ENCODE measurements at regions not wholly inside any gene's neighbourhood (a gene's known extent, or its start where the extent isn't known, plus 50 kb on each side); places are given as distances from the start of the nearest gene placed in this dataset.

- no peak for DNase-seq (ENCODE audit: low spot score)
- no peaks in the 10 kb centered on the region for H3K79me2 ChIP-seq
- H3K9me3 ChIP-seq (ENCODE audit: low read depth) = no peaks in the 10 kb centered on the region
- WGBS (ENCODE audit: low lambda C conversion rate, missing lambda C conversion rate) = 55% methylated on average over 1 of the region's 1 CpG
- no peak overlapping the region for H3K4me2 ChIP-seq
- no peaks in the 10 kb centered on the region for H4K20me1 ChIP-seq (ENCODE audit: insufficient read depth, poor library complexity, severe bottlenecking)
- H3K36me3 ChIP-seq (replicated peaks; ENCODE audit: insufficient read depth, low read depth) = no peaks in the 10 kb centered on the region
- no peaks in the 10 kb centered on the region for H3K27me3 ChIP-seq
- no peak overlapping the region for H3K27ac ChIP-seq
- H2AFZ ChIP-seq = no peak overlapping the region
- no peak overlapping the region for H3K4me3 ChIP-seq
- H3K4me1 ChIP-seq (ENCODE audit: insufficient read depth) = no peaks in the 10 kb centered on the region
- TF ChIP-seq EZH2 (IDR thresholded peaks at IDR 0.05; ENCODE audit: borderline replicate concordance) (no peak), EZH2phosphoT487 (IDR thresholded peaks at IDR 0.05; ENCODE audit: low read depth, severe bottlenecking, unreplicated experiment) (no peak), CTCF (IDR thresholded peaks at IDR 0.05; ENCODE audit: poor library complexity) (no peak)
- H3K9me2 ChIP-seq (replicated peaks; ENCODE audit: insufficient read depth) = no peaks in the 10 kb centered on the region
These were observed 653.3 kb downstream of the CDH11 start for GRCh38 chr16:64468515-64469090.

GRCh38 chr16:64459821-64460220 is 662.0 kb downstream of the CDH11 start:
- no peak overlapping the region for H3K4me2 ChIP-seq
- DNase-seq (ENCODE audit: low spot score) = peak; percentile 16
- H3K27ac ChIP-seq = no peak overlapping the region
- H2AFZ ChIP-seq = no peak overlapping the region
- H3K4me1 ChIP-seq (ENCODE audit: insufficient read depth) = no peaks in the 10 kb centered on the region
- no peaks in the 10 kb centered on the region for H3K27me3 ChIP-seq
- no peaks in the 10 kb centered on the region for H3K9me2 ChIP-seq (replicated peaks; ENCODE audit: insufficient read depth)
- no peak overlapping the region for H3K4me3 ChIP-seq
- 38% methylated on average over 1 of the region's 1 CpG for WGBS (ENCODE audit: low lambda C conversion rate, missing lambda C conversion rate)
- H4K20me1 ChIP-seq (ENCODE audit: insufficient read depth, poor library complexity, severe bottlenecking) = no peaks in the 10 kb centered on the region
- no peaks in the 10 kb centered on the region for H3K9me3 ChIP-seq (ENCODE audit: low read depth)
- H3K36me3 ChIP-seq (replicated peaks; ENCODE audit: insufficient read depth, low read depth) = no peaks in the 10 kb centered on the region
- no peaks in the 10 kb centered on the region for H3K79me2 ChIP-seq
- TF ChIP-seq EZH2phosphoT487 (IDR thresholded peaks at IDR 0.05; ENCODE audit: low read depth, severe bottlenecking, unreplicated experiment) (no peak), CTCF (IDR thresholded peaks at IDR 0.05; ENCODE audit: poor library complexity) (no peak), EZH2 (IDR thresholded peaks at IDR 0.05; ENCODE audit: borderline replicate concordance) (no peak)

- no peak overlapping the region for H3K27ac ChIP-seq
- no peak for DNase-seq (ENCODE audit: low spot score)
- no peak overlapping the region for H3K4me3 ChIP-seq
- WGBS (ENCODE audit: low lambda C conversion rate, missing lambda C conversion rate) = 98% methylated on average over 2 of the region's 2 CpGs
- no peaks in the 10 kb centered on the region for H4K20me1 ChIP-seq (ENCODE audit: insufficient read depth, poor library complexity, severe bottlenecking)
- no peak overlapping the region for H3K4me2 ChIP-seq
- no peaks in the 10 kb centered on the region for H3K9me2 ChIP-seq (replicated peaks; ENCODE audit: insufficient read depth)
- H3K27me3 ChIP-seq = no peaks in the 10 kb centered on the region
- no peaks in the 10 kb centered on the region for H3K36me3 ChIP-seq (replicated peaks; ENCODE audit: insufficient read depth, low read depth)
- H3K9me3 ChIP-seq (ENCODE audit: low read depth) = no peaks in the 10 kb centered on the region
- no peaks in the 10 kb centered on the region for H3K79me2 ChIP-seq
- TF ChIP-seq CTCF (IDR thresholded peaks at IDR 0.05; ENCODE audit: poor library complexity) (no peak), EZH2 (IDR thresholded peaks at IDR 0.05; ENCODE audit: borderline replicate concordance) (no peak), EZH2phosphoT487 (IDR thresholded peaks at IDR 0.05; ENCODE audit: low read depth, severe bottlenecking, unreplicated experiment) (no peak)
- H3K4me1 ChIP-seq (ENCODE audit: insufficient read depth) = no peaks in the 10 kb centered on the region
- H2AFZ ChIP-seq = no peak overlapping the region
These were observed 662.5 kb downstream of the CDH11 start for GRCh38 chr16:64459402-64459801.
